ENCODE measurements at regions not wholly inside any gene's neighbourhood (a gene's known extent, or its start where the extent isn't known, plus 50 kb on each side); places are given as distances from the start of the nearest gene placed in this dataset.

- TF ChIP-seq, protein P1, sequence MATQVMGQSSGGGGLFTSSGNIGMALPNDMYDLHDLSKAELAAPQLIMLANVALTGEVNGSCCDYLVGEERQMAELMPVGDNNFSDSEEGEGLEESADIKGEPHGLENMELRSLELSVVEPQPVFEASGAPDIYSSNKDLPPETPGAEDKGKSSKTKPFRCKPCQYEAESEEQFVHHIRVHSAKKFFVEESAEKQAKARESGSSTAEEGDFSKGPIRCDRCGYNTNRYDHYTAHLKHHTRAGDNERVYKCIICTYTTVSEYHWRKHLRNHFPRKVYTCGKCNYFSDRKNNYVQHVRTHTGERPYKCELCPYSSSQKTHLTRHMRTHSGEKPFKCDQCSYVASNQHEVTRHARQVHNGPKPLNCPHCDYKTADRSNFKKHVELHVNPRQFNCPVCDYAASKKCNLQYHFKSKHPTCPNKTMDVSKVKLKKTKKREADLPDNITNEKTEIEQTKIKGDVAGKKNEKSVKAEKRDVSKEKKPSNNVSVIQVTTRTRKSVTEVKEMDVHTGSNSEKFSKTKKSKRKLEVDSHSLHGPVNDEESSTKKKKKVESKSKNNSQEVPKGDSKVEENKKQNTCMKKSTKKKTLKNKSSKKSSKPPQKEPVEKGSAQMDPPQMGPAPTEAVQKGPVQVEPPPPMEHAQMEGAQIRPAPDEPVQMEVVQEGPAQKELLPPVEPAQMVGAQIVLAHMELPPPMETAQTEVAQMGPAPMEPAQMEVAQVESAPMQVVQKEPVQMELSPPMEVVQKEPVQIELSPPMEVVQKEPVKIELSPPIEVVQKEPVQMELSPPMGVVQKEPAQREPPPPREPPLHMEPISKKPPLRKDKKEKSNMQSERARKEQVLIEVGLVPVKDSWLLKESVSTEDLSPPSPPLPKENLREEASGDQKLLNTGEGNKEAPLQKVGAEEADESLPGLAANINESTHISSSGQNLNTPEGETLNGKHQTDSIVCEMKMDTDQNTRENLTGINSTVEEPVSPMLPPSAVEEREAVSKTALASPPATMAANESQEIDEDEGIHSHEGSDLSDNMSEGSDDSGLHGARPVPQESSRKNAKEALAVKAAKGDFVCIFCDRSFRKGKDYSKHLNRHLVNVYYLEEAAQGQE (IDR thresholded peaks at IDR 0.05; ENCODE audit: low read depth), result no peak
- TF ChIP-seq TCF7L2 (IDR thresholded peaks at IDR 0.05; ENCODE audit: borderline replicate concordance, extremely low read depth, insufficient read depth, insufficient read length) (no peak), MAX (IDR thresholded peaks at IDR 0.05) (no peak), POLR2A (IDR thresholded peaks at IDR 0.05; ENCODE audit: borderline replicate concordance, extremely low read depth, insufficient read depth, insufficient read length) (no peak), ZBTB33 (IDR thresholded peaks at IDR 0.05; ENCODE audit: extremely low read depth, insufficient replicate concordance, low read length) (no peak), SP1 (IDR thresholded peaks at IDR 0.05; ENCODE audit: low read depth) (no peak), ATF3 (IDR thresholded peaks at IDR 0.05) (no peak), POLR2AphosphoS5 (IDR thresholded peaks at IDR 0.05; ENCODE audit: low read depth, low read length) (no peak), EZH2phosphoT487 (IDR thresholded peaks at IDR 0.05; ENCODE audit: borderline replicate concordance) (no peak), EZH2 (IDR thresholded peaks at IDR 0.05) (no peak), RAD21 (IDR thresholded peaks at IDR 0.05; ENCODE audit: low read depth) (peak; percentile 11; the same call in 1 of the 2 replicates), YY1 (IDR thresholded peaks at IDR 0.05; ENCODE audit: extremely low read depth, insufficient replicate concordance, low read depth, low read length) (no peak), ZNF274 (IDR thresholded peaks at IDR 0.05; ENCODE audit: low read depth, low read length) (no peak)
- TF ChIP-seq, protein P2, sequence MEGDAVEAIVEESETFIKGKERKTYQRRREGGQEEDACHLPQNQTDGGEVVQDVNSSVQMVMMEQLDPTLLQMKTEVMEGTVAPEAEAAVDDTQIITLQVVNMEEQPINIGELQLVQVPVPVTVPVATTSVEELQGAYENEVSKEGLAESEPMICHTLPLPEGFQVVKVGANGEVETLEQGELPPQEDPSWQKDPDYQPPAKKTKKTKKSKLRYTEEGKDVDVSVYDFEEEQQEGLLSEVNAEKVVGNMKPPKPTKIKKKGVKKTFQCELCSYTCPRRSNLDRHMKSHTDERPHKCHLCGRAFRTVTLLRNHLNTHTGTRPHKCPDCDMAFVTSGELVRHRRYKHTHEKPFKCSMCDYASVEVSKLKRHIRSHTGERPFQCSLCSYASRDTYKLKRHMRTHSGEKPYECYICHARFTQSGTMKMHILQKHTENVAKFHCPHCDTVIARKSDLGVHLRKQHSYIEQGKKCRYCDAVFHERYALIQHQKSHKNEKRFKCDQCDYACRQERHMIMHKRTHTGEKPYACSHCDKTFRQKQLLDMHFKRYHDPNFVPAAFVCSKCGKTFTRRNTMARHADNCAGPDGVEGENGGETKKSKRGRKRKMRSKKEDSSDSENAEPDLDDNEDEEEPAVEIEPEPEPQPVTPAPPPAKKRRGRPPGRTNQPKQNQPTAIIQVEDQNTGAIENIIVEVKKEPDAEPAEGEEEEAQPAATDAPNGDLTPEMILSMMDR (IDR thresholded peaks at IDR 0.05 in 2 of 3, conservative IDR thresholded peaks at IDR 0.05 in 1 of 3; ENCODE audit: borderline replicate concordance in 1 of 3, insufficient read depth in 1 of 3, low read depth in 2 of 3, low read length in 2 of 3), result peak in 1 of 3 experiments; percentile 5; a peak in 1 of 6 replicates
These were observed 371.8 kb upstream of the NRSN1 start for GRCh38 chr6:23754197-23754596.
